ENCODE measurements at regions not wholly inside any gene's neighbourhood (a gene's known extent, or its start where the extent isn't known, plus 50 kb on each side); places are given as distances from the start of the nearest gene placed in this dataset.

GRCh38 chr11:95611827-95612226, 177.8 kb downstream of the FAM76B start:
- TF ChIP-seq, protein P1, sequence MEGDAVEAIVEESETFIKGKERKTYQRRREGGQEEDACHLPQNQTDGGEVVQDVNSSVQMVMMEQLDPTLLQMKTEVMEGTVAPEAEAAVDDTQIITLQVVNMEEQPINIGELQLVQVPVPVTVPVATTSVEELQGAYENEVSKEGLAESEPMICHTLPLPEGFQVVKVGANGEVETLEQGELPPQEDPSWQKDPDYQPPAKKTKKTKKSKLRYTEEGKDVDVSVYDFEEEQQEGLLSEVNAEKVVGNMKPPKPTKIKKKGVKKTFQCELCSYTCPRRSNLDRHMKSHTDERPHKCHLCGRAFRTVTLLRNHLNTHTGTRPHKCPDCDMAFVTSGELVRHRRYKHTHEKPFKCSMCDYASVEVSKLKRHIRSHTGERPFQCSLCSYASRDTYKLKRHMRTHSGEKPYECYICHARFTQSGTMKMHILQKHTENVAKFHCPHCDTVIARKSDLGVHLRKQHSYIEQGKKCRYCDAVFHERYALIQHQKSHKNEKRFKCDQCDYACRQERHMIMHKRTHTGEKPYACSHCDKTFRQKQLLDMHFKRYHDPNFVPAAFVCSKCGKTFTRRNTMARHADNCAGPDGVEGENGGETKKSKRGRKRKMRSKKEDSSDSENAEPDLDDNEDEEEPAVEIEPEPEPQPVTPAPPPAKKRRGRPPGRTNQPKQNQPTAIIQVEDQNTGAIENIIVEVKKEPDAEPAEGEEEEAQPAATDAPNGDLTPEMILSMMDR (IDR thresholded peaks at IDR 0.05): no peak
- TF ChIP-seq POLR2A (IDR thresholded peaks at IDR 0.05) (no peak), POLR2AphosphoS5 (IDR thresholded peaks at IDR 0.05) (no peak), EP300 (IDR thresholded peaks at IDR 0.05) (no peak)
